ENCODE measurements at regions not wholly inside any gene's neighbourhood (a gene's known extent, or its start where the extent isn't known, plus 50 kb on each side); places are given as distances from the start of the nearest gene placed in this dataset.

GRCh38 chr13:106375085-106375484 is 160.4 kb downstream of the EFNB2 start:
- Histone ChIP-seq H3K36me3 (replicated peaks in 1 of 2) (no peaks in the 10 kb centered on the region), H3K4me1 (replicated peaks in 1 of 2) (peaks cover 0 to 5% of the 10 kb centered on the region in 2 donors), H3K27ac (no peak overlapping the region), H3K4me3 (no peak overlapping the region), H3K9me3 (replicated peaks in 1 of 3) (no peaks in the 10 kb centered on the region), H3K27me3 (no peaks in the 10 kb centered on the region)
- intact Hi-C loops (cut with DNase I) = no loop called here
- DNase-seq = no peak
- 90 to 96% (median 96%) methylated on average over 17 to 20 of the region's 20 CpGs for WGBS, 4 donors
- TF ChIP-seq CTCF (IDR thresholded peaks at IDR 0.05) (no peak), POLR2A (IDR thresholded peaks at IDR 0.05) (no peak)

GRCh38 chr13:106374631-106375030 is 160.8 kb downstream of the EFNB2 start:
- Histone ChIP-seq H3K27ac (no peak overlapping the region), H3K4me1 (replicated peaks in 1 of 2) (peaks cover 0 to 5% of the 10 kb centered on the region in 2 donors), H3K4me3 (no peak overlapping the region), H3K9me3 (replicated peaks in 1 of 3) (no peaks in the 10 kb centered on the region), H3K27me3 (no peaks in the 10 kb centered on the region), H3K36me3 (replicated peaks in 1 of 2) (no peaks in the 10 kb centered on the region)
- intact Hi-C loops (cut with DNase I) = no loop called here
- no peak for DNase-seq
- WGBS, 4 donors = 71 to 90% (median 88%) methylated on average over 5 to 10 of the region's 10 CpGs
- TF ChIP-seq CTCF (IDR thresholded peaks at IDR 0.05) = no peak
- TF ChIP-seq POLR2A (IDR thresholded peaks at IDR 0.05) = no peak

- Histone ChIP-seq H3K27ac (peak overlapping the region in 2 of 5 donors; percentile 5 to 49), H3K9me3 (replicated peaks in 1 of 3) (no peaks in the 10 kb centered on the region), H3K36me3 (replicated peaks in 1 of 2) (no peaks in the 10 kb centered on the region), H3K27me3 (no peaks in the 10 kb centered on the region), H3K4me1 (replicated peaks in 1 of 2) (peaks cover 0 to 5% of the 10 kb centered on the region in 2 donors), H3K4me3 (no peak overlapping the region)
- TF ChIP-seq CTCF (IDR thresholded peaks at IDR 0.05) (no peak), POLR2A (IDR thresholded peaks at IDR 0.05) (no peak)
- DNase-seq = peak in 2 of 7 donors; percentile 13 to 21
- intact Hi-C loops (cut with DNase I) = no loop called here
- 42 to 64% (median 55%) methylated on average over 4 of the region's 4 CpGs for WGBS, 4 donors
These were observed 161.4 kb downstream of the EFNB2 start for GRCh38 chr13:106373989-106374572.

- Histone ChIP-seq H3K4me1 (replicated peaks in 1 of 2) (peaks cover 0 to 5% of the 10 kb centered on the region in 2 donors), H3K36me3 (replicated peaks in 1 of 2) (no peaks in the 10 kb centered on the region), H3K9me3 (replicated peaks in 1 of 3) (no peaks in the 10 kb centered on the region), H3K27me3 (no peaks in the 10 kb centered on the region), H3K4me3 (no peak overlapping the region), H3K27ac (peak overlapping the region in 1 of 5 donors; percentile 49)
- TF ChIP-seq POLR2A (IDR thresholded peaks at IDR 0.05) = no peak
- no peak for TF ChIP-seq CTCF (IDR thresholded peaks at IDR 0.05)
- WGBS, 4 donors = 46 to 51% (median 51%) methylated on average over 7 of the region's 7 CpGs
- DNase-seq = peak in 1 of 7 donors; percentile 32
- intact Hi-C loops (cut with DNase I) = no loop called here
These were observed 162.0 kb downstream of the EFNB2 start for GRCh38 chr13:106373304-106373988.
